ENCODE measurements at regions not wholly inside any gene's neighbourhood (a gene's known extent, or its start where the extent isn't known, plus 50 kb on each side); places are given as distances from the start of the nearest gene placed in this dataset.

- TF ChIP-seq CHD7 (IDR thresholded peaks at IDR 0.05; ENCODE audit: insufficient replicate concordance, low read length): no peak
These were observed 252.0 kb upstream of the PPARGC1A start (continued) for GRCh38 chr4:24141836-24142235.
